ENCODE measurements at regions not wholly inside any gene's neighbourhood (a gene's known extent, or its start where the extent isn't known, plus 50 kb on each side); places are given as distances from the start of the nearest gene placed in this dataset.

- 100% methylated on average over 1 of the region's 2 CpGs for WGBS (ENCODE audit: insufficient coverage, low lambda C conversion rate)
- DNase-seq, result no peak
- no peak overlapping the region for H3K27ac ChIP-seq (ENCODE audit: low read length)
- no peaks in the 10 kb centered on the region for H3K27me3 ChIP-seq (ENCODE audit: control insufficient read depth, insufficient read depth, low read length)
- H3K36me3 ChIP-seq (ENCODE audit: control insufficient read depth, insufficient read depth, low read length), result no peaks in the 10 kb centered on the region
- no peak overlapping the region for H3K4me3 ChIP-seq (ENCODE audit: low read length)
- H3K4me1 ChIP-seq (ENCODE audit: control insufficient read depth, insufficient read depth, low read length), result no peaks in the 10 kb centered on the region
- no peaks in the 10 kb centered on the region for H3K9me3 ChIP-seq (ENCODE audit: control insufficient read depth, low read depth, low read length)
Measured at GRCh38 chr6:102717252-102717651, 1323.7 kb downstream of the GRIK2 start.

- Histone ChIP-seq H3K36me3 (ENCODE audit: control insufficient read depth, insufficient read depth, low read length) (no peaks in the 10 kb centered on the region), H3K27me3 (ENCODE audit: control insufficient read depth, insufficient read depth, low read length) (no peaks in the 10 kb centered on the region), H3K27ac (ENCODE audit: low read length) (no peak overlapping the region), H3K4me3 (ENCODE audit: low read length) (no peak overlapping the region), H3K4me1 (ENCODE audit: control insufficient read depth, insufficient read depth, low read length) (no peaks in the 10 kb centered on the region), H3K9me3 (ENCODE audit: control insufficient read depth, low read depth, low read length) (no peaks in the 10 kb centered on the region)
- DNase-seq, result no peak
- no CpG with 5 or more reads among the region's 8 CpGs for WGBS (ENCODE audit: insufficient coverage, low lambda C conversion rate)
Measured at GRCh38 chr6:102701019-102701418, 1307.5 kb downstream of the GRIK2 start.

GRCh38 chr6:102686461-102686860 lies 1293.0 kb downstream of the GRIK2 start:
- H3K9me3 ChIP-seq (ENCODE audit: control insufficient read depth, low read depth, low read length), result no peaks in the 10 kb centered on the region
- no peaks in the 10 kb centered on the region for H3K4me1 ChIP-seq (ENCODE audit: control insufficient read depth, insufficient read depth, low read length)
- no peak overlapping the region for H3K27ac ChIP-seq (ENCODE audit: low read length)
- DNase-seq, result no peak
- H3K4me3 ChIP-seq (ENCODE audit: low read length), result no peak overlapping the region
- H3K27me3 ChIP-seq (ENCODE audit: control insufficient read depth, insufficient read depth, low read length), result no peaks in the 10 kb centered on the region
- no peaks in the 10 kb centered on the region for H3K36me3 ChIP-seq (ENCODE audit: control insufficient read depth, insufficient read depth, low read length)
- WGBS (ENCODE audit: insufficient coverage, low lambda C conversion rate), result 50% methylated on average over 1 of the region's 1 CpG

GRCh38 chr6:102680413-102680812 lies 1286.9 kb downstream of the GRIK2 start:
- no peak overlapping the region for H3K4me3 ChIP-seq (ENCODE audit: low read length)
- H3K4me1 ChIP-seq (ENCODE audit: control insufficient read depth, insufficient read depth, low read length), result no peaks in the 10 kb centered on the region
- H3K27me3 ChIP-seq (ENCODE audit: control insufficient read depth, insufficient read depth, low read length), result no peaks in the 10 kb centered on the region
- WGBS (ENCODE audit: insufficient coverage, low lambda C conversion rate), result 65% methylated on average over 2 of the region's 2 CpGs
- DNase-seq, result no peak
- no peaks in the 10 kb centered on the region for H3K9me3 ChIP-seq (ENCODE audit: control insufficient read depth, low read depth, low read length)
- H3K36me3 ChIP-seq (ENCODE audit: control insufficient read depth, insufficient read depth, low read length), result no peaks in the 10 kb centered on the region
- no peak overlapping the region for H3K27ac ChIP-seq (ENCODE audit: low read length)

DNA sequence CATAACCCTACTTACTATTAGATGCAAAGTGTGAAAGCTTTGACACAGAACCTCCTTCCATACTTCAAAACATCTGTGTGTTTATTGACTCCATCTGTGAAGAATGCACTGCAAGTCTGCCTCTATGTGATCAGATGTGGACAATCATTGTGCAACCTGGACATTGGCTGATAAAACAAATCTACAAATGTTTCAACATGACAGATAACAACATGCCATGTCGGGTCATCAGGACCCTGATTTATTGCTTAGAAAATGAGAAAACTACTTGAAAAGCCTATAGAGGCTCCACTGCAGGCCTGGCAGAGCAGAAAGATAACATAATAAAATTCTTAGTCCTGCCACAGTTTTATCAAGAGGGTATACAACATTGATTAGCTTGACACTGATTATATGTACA lies 1286.4 kb downstream of the GRIK2 start:
- DNase-seq, result no peak
- Histone ChIP-seq H3K4me1 (ENCODE audit: control insufficient read depth, insufficient read depth, low read length) (no peaks in the 10 kb centered on the region), H3K9me3 (ENCODE audit: control insufficient read depth, low read depth, low read length) (no peaks in the 10 kb centered on the region), H3K36me3 (ENCODE audit: control insufficient read depth, insufficient read depth, low read length) (no peaks in the 10 kb centered on the region), H3K27me3 (ENCODE audit: control insufficient read depth, insufficient read depth, low read length) (no peaks in the 10 kb centered on the region), H3K27ac (ENCODE audit: low read length) (no peak overlapping the region), H3K4me3 (ENCODE audit: low read length) (no peak overlapping the region)
- WGBS (ENCODE audit: insufficient coverage, low lambda C conversion rate), result no CpG with 5 or more reads among the region's 1 CpG

DNA sequence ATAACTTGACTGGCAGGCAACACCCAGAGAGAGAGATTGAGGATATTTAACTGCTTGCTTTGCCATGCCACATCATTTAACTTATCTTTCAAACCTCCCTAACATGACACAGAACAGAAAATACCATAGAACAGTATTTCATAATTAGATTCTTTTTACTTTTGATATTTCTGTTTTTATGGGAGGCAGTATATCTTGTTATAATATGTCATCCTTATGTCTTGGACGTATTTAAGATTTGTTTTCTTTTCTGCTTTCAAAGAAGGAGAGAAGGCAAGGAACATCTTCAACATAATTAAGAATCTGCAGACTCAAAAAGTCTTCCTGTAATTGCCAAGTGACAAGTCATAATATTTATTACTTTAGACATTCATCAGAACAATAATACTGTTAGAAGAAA lies 1283.7 kb downstream of the GRIK2 start:
- no peak for DNase-seq
- H3K27me3 ChIP-seq (ENCODE audit: control insufficient read depth, insufficient read depth, low read length), result no peaks in the 10 kb centered on the region
- WGBS (ENCODE audit: insufficient coverage, low lambda C conversion rate), result no CpG with 5 or more reads among the region's 1 CpG
- H3K9me3 ChIP-seq (ENCODE audit: control insufficient read depth, low read depth, low read length), result no peaks in the 10 kb centered on the region
- no peaks in the 10 kb centered on the region for H3K36me3 ChIP-seq (ENCODE audit: control insufficient read depth, insufficient read depth, low read length)
- no peak overlapping the region for H3K27ac ChIP-seq (ENCODE audit: low read length)
- H3K4me1 ChIP-seq (ENCODE audit: control insufficient read depth, insufficient read depth, low read length), result no peaks in the 10 kb centered on the region
- no peak overlapping the region for H3K4me3 ChIP-seq (ENCODE audit: low read length)

- Histone ChIP-seq H3K4me1 (ENCODE audit: control insufficient read depth, insufficient read depth, low read length) (no peaks in the 10 kb centered on the region), H3K4me3 (ENCODE audit: low read length) (no peak overlapping the region), H3K36me3 (ENCODE audit: control insufficient read depth, insufficient read depth, low read length) (no peaks in the 10 kb centered on the region), H3K9me3 (ENCODE audit: control insufficient read depth, low read depth, low read length) (no peaks in the 10 kb centered on the region), H3K27me3 (ENCODE audit: control insufficient read depth, insufficient read depth, low read length) (no peaks in the 10 kb centered on the region), H3K27ac (ENCODE audit: low read length) (no peak overlapping the region)
- DNase-seq, result no peak
- 40% methylated on average over 1 of the region's 1 CpG for WGBS (ENCODE audit: insufficient coverage, low lambda C conversion rate)
Measured at GRCh38 chr6:102670735-102671134, 1277.2 kb downstream of the GRIK2 start.

- Histone ChIP-seq H3K27ac (ENCODE audit: low read length) (no peak overlapping the region), H3K9me3 (ENCODE audit: control insufficient read depth, low read depth, low read length) (no peaks in the 10 kb centered on the region), H3K27me3 (ENCODE audit: control insufficient read depth, insufficient read depth, low read length) (no peaks in the 10 kb centered on the region), H3K36me3 (ENCODE audit: control insufficient read depth, insufficient read depth, low read length) (no peaks in the 10 kb centered on the region), H3K4me1 (ENCODE audit: control insufficient read depth, insufficient read depth, low read length) (no peaks in the 10 kb centered on the region), H3K4me3 (ENCODE audit: low read length) (no peak overlapping the region)
- 88% methylated on average over 3 of the region's 3 CpGs for WGBS (ENCODE audit: insufficient coverage, low lambda C conversion rate)
- DNase-seq, result no peak
Measured at GRCh38 chr6:102662851-102663250, 1269.3 kb downstream of the GRIK2 start.

DNA sequence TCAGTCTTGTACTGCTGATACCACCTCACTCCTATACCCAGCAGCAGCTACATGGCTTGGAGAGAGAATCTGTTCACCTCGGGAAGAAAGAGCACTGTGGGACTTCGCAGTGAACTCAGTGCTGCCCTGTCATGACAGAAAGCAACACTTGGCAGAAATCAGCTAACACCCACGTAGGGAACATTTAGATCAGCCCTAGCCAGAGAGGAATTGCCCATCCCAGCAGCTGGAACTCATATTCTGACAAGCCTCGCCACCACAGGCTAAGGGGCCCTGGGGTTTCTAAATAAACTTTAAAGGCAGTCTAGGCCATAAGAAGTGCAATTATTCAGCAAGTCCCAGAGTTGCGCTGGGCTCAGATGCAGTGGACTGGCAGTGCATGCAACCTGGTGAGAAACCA lies 1266.8 kb downstream of the GRIK2 start:
- H3K4me1 ChIP-seq (ENCODE audit: control insufficient read depth, insufficient read depth, low read length), result no peaks in the 10 kb centered on the region
- H3K27ac ChIP-seq (ENCODE audit: low read length), result no peak overlapping the region
- no peak overlapping the region for H3K4me3 ChIP-seq (ENCODE audit: low read length)
- no peaks in the 10 kb centered on the region for H3K27me3 ChIP-seq (ENCODE audit: control insufficient read depth, insufficient read depth, low read length)
- DNase-seq, result no peak
- no peaks in the 10 kb centered on the region for H3K36me3 ChIP-seq (ENCODE audit: control insufficient read depth, insufficient read depth, low read length)
- no CpG with 5 or more reads among the region's 5 CpGs for WGBS (ENCODE audit: insufficient coverage, low lambda C conversion rate)
- H3K9me3 ChIP-seq (ENCODE audit: control insufficient read depth, low read depth, low read length), result peaks cover 1% of the 10 kb centered on the region

DNA sequence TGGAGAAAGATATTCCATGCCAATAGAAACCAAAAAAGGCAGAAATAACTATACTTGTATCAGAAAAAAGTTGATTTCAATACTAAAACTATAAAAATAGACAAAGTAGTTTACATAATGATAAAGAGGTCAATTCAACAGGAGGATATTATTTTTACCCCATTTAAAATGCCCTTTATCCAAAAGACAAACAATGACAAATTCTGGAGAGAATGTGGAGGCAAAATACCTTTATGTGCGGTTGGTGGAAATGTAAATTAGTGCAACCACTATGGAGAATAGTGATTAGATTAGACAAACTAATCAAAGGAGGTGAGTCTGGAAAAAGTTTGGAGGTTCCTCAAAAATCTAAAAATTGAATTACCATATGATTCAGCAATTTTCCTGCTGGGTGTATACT lies 1262.3 kb downstream of the GRIK2 start:
- no peak for DNase-seq
- H3K36me3 ChIP-seq (ENCODE audit: control insufficient read depth, insufficient read depth, low read length), result no peaks in the 10 kb centered on the region
- no peaks in the 10 kb centered on the region for H3K27me3 ChIP-seq (ENCODE audit: control insufficient read depth, insufficient read depth, low read length)
- no peak overlapping the region for H3K27ac ChIP-seq (ENCODE audit: low read length)
- H3K9me3 ChIP-seq (ENCODE audit: control insufficient read depth, low read depth, low read length), result peaks cover 2% of the 10 kb centered on the region
- H3K4me1 ChIP-seq (ENCODE audit: control insufficient read depth, insufficient read depth, low read length), result no peaks in the 10 kb centered on the region
- 63% methylated on average over 1 of the region's 1 CpG for WGBS (ENCODE audit: insufficient coverage, low lambda C conversion rate)
- no peak overlapping the region for H3K4me3 ChIP-seq (ENCODE audit: low read length)

DNA sequence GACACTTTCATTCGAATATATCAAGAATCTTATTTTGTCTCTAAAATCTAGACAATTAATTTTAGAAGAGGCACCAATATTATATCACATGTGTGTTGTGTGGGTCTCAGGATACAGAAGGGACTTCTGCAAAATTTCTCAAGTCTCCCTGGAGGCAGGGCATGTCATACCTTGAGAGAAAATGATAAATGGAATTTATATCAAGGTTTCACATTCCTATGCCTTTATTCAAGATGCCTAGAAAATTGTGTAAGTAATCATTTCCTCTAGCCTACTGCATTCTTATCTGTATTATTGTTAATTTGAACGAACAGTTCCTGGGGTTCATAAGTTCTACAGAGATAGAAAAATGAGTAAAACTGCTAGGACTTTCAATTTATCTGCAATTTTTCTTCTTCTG lies 1247.9 kb downstream of the GRIK2 start:
- H3K9me3 ChIP-seq (ENCODE audit: control insufficient read depth, low read depth, low read length), result no peaks in the 10 kb centered on the region
- H3K4me1 ChIP-seq (ENCODE audit: control insufficient read depth, insufficient read depth, low read length), result no peaks in the 10 kb centered on the region
- H3K4me3 ChIP-seq (ENCODE audit: low read length), result no peak overlapping the region
- H3K36me3 ChIP-seq (ENCODE audit: control insufficient read depth, insufficient read depth, low read length), result no peaks in the 10 kb centered on the region
- no peaks in the 10 kb centered on the region for H3K27me3 ChIP-seq (ENCODE audit: control insufficient read depth, insufficient read depth, low read length)
- WGBS (ENCODE audit: insufficient coverage, low lambda C conversion rate), result 100% methylated on average over 1 of the region's 2 CpGs
- no peak for DNase-seq
- H3K27ac ChIP-seq (ENCODE audit: low read length), result no peak overlapping the region

Measured in large intestine (tissue), 3 donors.